ENCODE measurements at regions not wholly inside any gene's neighbourhood (a gene's known extent, or its start where the extent isn't known, plus 50 kb on each side); places are given as distances from the start of the nearest gene placed in this dataset.
A peak's percentile ranks its signal among the peaks of the same experiment; 100 is the strongest.

- DNase-seq: no peak
These were observed 313.5 kb downstream of the TLE4 start for GRCh38 chr9:79885093-79885857.

GRCh38 chr9:79884546-79884945 is 312.8 kb downstream of the TLE4 start:
- no peak for DNase-seq

- DNase-seq: peak; percentile 55
These were observed 311.4 kb downstream of the TLE4 start for GRCh38 chr9:79883073-79883645.

- DNase-seq: no peak
These were observed 308.9 kb downstream of the TLE4 start for GRCh38 chr9:79880626-79881025.

GRCh38 chr9:79877943-79878602 is 306.3 kb downstream of the TLE4 start:
- DNase-seq: no peak

- DNase-seq: no peak
These were observed 296.9 kb downstream of the TLE4 start for GRCh38 chr9:79868567-79869189.

- DNase-seq: no peak
These were observed 291.4 kb downstream of the TLE4 start for GRCh38 chr9:79862921-79863890.

GRCh38 chr9:79858508-79858907 is 286.7 kb downstream of the TLE4 start:
- DNase-seq: no peak

GRCh38 chr9:79857188-79857587 is 285.4 kb downstream of the TLE4 start:
- DNase-seq: no peak

GRCh38 chr9:79847074-79847473 is 275.3 kb downstream of the TLE4 start:
- DNase-seq: no peak

GRCh38 chr9:79829566-79830302 is 258.0 kb downstream of the TLE4 start:
- DNase-seq: no peak

GRCh38 chr9:79824265-79824664 is 252.5 kb downstream of the TLE4 start:
- no peak for DNase-seq

GRCh38 chr9:79817438-79818004 is 245.8 kb downstream of the TLE4 start:
- DNase-seq: peak; percentile 29

GRCh38 chr9:79813258-79813638 is 241.5 kb downstream of the TLE4 start:
- DNase-seq: no peak

GRCh38 chr9:79812507-79813257 is 240.9 kb downstream of the TLE4 start:
- DNase-seq: peak; percentile 26

- DNase-seq: no peak
These were observed 240.3 kb downstream of the TLE4 start for GRCh38 chr9:79812099-79812498.

- DNase-seq: no peak
These were observed 238.2 kb downstream of the TLE4 start for GRCh38 chr9:79809931-79810330.

- DNase-seq: no peak
These were observed 237.6 kb downstream of the TLE4 start for GRCh38 chr9:79809316-79809876.

- DNase-seq: no peak
These were observed 236.2 kb downstream of the TLE4 start for GRCh38 chr9:79807971-79808370.

GRCh38 chr9:79806086-79806485 is 234.3 kb downstream of the TLE4 start:
- DNase-seq: no peak
